GM21723 (cell line): ENCODE measurements at regions not wholly inside any gene's neighbourhood (a gene's known extent, or its start where the extent isn't known, plus 50 kb on each side); places are given as distances from the start of the nearest gene placed in this dataset.
"Not testable (repeated sequence)": the region's sequence is repeated elsewhere in the genome, so short reads cannot be mapped to it uniquely, and the experiment has no call there.

Experiments
- ATAC-seq: cut with Tn5 transposase; IDR thresholded peaks from one replicate; pipeline ENCODE4 v1.9.1; 2021; ENCODE audit warnings: mild to moderate bottlenecking, moderate library complexity; ENCODE audit not compliant: unreplicated experiment

DNA sequence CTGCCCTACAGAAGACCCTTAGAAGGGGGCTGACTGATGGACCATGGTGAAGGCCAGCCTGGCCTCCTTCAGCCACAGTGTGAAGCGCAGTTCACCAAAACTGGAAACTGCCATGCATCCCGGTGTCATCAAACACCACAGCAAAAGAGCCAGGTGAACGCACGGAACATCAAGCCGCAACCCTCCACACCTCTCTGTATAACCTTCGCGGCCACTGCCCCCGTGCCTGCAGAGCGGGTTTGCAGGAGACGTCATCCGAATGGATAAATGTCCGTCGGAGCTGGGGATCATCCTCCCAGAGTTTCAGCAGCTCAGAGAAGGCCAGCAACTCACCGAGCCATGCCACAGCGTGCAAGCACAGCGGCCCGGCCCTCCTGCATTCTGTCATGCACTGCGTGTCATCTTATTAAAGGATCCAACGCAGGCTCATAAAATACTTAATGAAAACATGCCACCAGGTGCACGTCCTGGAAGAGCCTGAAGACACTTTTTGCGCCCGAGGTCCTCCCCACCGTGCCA lies 309.9 kb downstream of the BRD1 start:
- no peak for ATAC-seq

DNA sequence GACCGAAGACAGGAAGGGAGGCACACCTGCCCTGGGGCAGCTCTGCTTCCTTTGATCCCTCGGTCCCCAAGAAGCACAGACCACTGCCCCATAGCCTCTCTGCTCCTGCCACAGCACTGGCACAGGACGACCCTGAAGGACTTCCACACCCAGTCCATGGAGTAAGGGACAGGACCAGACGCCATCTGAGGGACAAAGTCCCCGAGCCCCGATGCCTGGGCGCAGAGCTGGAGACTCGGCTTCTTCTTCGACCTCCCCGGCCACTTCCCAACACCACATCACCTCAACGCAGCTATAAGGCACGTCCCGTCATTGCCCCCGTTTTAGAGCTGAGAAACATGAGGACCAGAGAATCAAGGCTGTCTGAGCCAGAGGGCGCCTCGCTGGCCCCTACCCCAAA lies 310.5 kb downstream of the BRD1 start:
- no peak for ATAC-seq

DNA sequence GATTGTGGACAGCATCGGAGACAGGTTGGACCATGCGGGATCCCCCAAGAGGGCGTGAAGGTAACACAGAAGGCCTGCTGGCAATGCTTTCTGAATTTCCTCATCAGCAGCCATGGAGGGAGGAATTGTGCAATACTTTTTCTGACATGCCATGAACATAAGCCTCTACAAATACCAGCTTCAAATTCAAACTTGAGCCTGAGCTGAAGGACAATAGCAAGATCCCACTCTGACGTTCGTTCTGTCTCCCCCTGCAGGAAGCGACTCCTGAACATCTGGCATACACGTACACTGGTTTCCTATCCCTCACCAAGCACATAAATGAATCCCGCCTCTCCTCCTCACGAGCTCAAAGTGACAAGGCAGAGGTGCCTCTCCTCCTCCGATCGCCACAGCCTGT lies 312.2 kb downstream of the BRD1 start:
- no peak for ATAC-seq

DNA sequence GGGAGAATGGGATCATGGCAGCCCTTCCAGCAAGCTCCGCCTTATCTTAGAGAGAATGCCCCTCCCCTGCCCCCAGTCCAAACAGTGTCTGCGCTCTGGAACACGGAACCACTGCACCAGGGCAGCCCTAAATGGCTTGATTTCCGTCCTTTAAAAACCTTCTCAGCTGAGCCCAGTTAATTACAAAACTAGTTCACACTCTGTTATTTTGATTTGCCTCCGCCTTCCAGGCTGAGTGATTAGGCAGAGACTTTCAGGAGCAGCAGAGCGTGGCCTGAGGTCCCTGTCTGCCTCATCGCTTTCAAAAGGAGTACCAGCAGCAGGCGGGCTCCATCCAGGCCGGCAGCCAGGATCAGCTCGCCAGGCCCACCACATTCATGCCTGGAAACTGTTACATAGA lies 313.0 kb downstream of the BRD1 start:
- no peak for ATAC-seq

DNA sequence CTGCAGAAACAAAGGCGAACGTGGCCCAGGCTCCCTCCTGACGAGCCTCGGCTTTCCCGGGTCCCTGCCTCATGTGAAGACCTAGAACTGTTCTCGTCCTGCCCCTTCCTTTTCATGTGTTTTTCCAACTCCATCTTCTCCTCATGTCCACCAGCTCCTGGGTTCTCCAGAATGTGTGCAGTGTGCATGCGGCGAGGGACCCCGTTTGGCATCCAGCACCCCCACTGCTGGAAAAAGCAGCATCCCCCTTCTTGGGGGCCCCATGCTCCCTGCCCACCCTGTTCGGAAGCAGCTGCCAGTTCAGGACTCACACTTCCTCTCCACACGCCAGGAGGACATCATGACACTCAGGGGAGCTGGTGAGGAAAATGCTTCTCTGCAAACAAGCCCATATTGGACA lies 313.5 kb downstream of the BRD1 start:
- ATAC-seq = no peak

GRCh38 chr22:49513358-49513851 lies 314.3 kb downstream of the BRD1 start:
- ATAC-seq = no peak

DNA sequence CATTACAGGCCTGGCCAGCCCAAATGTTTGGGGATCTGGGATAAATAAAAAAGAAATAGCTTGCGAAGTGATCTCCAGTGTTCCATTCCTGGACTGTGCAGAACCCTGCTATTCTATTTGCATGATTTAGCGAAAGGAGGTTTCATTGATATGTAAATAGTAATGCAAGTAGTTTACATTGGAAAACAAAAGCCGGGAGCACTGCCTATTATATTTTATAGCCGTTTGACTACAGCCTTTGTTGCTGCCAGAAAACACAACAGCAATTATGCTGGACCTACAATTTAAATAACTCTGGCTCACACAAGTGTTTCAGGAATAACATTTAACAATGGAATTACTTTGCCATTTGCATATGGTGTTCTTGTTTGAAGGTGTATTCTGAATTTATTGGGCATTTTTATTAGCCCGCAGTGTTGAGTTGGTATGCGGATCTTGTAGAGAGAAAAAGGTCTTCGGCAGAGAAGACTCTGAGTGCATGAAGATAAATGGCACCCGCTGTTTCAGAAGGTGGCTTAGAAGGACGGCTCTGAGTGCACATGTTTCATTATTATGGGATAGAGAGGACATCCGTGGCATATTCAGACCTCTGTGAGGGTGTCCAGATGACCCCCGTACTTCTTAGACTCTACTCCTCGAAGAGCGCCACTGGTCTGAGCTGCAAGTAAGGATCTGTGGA lies 315.0 kb downstream of the BRD1 start:
- no peak for ATAC-seq

DNA sequence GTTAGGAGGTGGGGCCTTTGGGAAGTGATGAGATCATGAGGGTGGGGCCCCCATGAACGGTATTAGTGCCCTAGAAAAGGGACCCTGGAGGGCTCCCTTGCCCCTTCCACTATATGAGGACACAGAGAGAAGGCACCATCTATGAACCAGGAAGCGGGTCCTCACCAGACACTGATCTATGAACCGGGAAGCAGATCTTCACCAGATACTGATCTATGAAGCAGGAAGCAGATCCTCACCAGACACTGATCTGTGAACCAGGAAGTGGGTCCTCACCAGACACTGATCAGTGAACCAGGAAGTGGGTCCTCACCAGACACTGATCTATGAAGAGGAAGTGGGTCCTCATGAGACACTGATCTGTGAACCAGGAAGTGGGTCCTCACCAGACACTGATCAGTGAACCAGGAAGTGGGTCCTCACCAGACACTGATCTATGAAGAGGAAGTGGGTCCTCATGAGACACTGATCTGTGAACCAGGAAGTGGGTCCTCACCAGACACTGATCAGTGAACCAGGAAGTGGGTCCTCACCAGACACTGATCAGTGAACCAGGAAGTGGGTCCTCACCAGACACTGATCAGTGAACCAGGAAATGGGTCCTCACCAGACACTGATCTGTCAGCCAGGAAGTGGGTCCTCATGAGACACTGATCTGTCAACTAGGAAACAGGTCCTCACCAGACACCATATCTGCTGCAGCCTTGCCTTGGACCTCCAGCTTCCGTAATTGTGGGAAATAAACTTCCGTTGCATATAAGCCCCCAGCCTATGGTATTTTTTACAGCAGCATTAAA lies 316.1 kb downstream of the BRD1 start:
- ATAC-seq = not testable (repeated sequence)

- no peak for ATAC-seq
Measured at GRCh38 chr22:49510718-49511117, 317.0 kb downstream of the BRD1 start.

- ATAC-seq = no peak
Measured at GRCh38 chr22:49509016-49509415, 318.7 kb downstream of the BRD1 start.

DNA sequence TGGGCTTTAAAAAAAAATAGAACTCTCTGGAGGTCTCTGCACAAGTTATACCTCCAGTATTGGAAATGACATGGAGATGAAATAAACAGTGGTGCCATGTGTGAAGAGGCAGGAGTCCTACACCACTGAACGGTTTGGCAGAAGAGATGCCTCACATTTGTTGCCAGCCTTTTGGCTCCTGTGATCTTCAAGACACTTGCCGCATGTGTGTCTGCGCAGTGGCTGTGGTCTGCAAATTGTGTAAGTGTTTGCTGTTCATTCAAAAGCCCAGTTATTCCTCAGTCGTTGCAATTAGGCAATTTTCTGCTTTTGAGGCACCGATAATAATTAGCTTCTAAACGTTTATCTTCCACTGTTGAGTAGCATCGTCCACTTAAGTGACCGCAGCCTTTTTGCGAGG lies 319.1 kb downstream of the BRD1 start:
- ATAC-seq = no peak

DNA sequence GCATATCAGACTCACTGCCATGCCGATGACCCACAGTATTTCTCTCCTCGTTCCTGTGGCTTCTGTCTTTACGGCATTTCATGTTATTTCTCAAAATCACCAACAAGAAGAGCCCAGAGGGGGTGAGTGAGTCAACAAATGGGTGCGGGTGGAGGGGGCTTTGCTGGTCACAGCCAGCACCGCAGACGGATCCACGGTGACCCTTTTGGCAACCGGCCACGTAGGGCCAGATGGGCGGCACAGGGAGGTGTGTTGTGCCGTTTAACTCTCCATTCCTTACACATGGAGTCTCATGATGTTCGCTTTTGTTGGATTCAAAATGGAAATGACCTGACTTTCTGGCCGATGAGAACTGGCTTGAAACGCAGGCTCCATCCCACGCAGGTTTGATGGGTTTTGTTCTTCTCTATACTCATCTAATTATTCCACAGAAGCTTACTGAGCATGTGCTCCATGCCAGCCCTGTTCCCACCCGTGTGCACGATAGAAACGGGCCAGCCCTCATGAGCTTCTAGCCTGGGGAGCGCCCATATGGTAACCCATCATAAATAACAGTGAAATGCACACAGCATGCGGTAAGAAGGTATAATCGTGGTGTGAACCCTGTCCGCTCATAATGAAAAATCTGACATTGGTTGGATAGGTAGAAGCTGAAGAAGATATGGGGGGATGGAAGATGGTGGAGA lies 319.9 kb downstream of the BRD1 start:
- ATAC-seq = no peak

DNA sequence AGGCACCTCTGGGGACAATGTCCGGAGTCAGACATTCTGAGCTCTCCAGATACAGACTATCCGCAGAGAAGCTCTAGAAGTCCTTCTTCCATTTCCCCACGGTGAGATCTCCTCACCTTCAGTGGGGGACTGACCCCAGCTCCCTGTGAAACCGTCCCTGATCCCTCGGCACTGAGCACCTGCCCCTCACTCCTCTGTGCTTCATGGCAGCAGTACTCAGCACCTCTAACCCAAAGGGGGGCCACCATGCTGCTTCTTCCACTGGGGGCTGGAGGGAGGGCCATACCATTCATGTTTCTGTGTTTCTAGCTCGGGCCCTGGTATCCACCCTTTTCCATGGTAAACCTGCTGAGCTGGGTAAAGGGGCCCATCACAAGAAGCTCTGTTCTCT lies 321.7 kb downstream of the BRD1 start:
- ATAC-seq = no peak

DNA sequence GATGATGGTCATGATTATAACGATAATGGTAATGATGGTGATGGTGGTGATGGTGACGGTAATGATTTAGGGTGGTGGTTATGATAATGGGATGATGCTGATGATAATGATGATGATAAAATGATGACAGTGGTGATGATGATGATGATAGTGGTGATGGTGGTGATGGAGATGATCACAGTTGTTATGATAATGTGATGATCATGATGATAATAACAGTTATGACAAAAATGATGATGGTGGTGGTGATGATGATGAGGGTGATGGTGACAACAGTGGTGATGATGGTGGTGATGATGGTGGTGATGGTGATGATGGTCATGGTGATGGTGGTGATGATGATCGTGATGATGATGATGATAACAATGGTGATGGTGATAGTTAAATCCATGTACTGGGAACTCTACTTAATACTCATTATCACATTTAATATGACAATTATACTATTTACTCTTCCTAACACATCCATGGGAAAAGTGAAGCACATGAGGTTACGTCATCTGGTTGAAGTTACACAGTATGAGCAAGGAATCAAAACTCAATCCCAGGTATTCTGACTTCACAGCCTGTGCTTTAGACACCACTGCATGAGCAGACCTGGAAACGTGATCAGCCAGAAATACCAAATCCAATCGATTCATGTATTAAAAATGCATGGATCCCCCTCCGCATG lies 322.2 kb downstream of the BRD1 start:
- no peak for ATAC-seq

GRCh38 chr22:49503896-49504521 lies 323.7 kb downstream of the BRD1 start:
- ATAC-seq = no peak

DNA sequence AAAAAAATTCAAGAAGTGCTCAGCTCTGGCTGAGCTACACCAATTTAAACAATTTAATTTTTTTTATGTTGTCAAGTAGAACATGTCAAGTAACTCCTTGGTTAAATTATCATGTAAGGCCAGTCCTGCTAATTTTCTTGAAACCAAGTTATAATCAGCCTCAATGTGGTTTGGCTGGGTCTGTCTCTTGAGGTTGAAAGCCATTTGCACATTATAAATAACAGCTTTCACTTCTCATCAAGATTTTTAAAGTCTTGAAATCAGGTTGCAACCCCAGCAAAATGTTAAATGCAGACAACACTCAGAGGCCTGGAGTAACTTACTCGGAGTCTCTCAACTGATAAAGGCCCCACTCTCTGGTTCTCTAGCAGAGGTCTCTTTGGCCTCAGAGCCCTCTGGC lies 324.4 kb downstream of the BRD1 start:
- no peak for ATAC-seq

DNA sequence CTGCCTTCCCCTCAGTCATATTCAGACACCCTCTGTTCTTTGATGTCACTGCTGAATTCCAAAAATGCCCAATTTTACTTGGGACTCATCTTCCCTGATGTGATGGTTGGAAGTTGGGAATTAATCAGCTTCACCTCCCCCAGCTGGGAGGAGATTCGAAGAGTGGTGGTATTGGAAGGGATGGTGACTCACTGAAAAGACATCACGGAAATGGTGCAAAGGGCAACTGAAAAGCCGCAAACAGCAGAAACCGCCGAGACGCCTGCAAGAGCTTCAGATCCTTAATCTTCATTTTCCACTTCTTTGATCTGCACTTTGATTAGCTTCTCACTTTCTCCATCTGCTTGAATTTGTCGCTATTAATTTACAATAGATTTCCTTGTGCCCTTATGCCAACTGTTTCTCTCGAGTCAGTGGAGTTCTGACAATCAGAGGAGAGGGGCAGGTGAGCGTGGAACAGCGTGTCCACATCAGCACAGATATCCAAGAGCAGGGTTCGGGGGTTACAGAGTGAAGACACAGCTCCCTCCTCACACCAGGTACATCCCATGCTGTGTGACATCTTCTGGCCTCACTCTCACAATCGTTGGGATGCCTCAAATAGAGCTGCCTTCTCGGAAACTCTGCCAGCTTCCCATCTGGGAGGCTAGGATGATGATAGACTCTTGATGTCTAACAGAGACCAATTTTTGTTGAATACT lies 325.4 kb downstream of the BRD1 start:
- ATAC-seq = no peak

- no peak for ATAC-seq
Measured at GRCh38 chr22:49500942-49501395, 326.7 kb downstream of the BRD1 start.

DNA sequence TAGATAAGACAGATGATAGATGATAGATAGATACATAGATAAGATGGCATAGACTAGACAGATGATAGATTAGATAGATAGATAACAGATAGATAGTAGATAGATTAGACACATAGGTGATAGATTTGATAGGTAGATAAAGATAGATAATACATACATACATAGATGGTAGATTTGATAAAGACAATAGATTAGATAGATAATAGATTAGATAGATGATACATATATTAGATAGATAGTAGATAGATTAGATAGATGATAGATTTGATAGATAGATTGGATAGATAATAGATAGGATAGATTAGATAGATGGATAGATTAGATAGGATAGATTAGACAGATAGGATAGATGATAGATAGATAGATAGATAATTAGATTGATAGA lies 327.6 kb downstream of the BRD1 start:
- ATAC-seq = no peak
